ENCODE measurements at regions not wholly inside any gene's neighbourhood (a gene's known extent, or its start where the extent isn't known, plus 50 kb on each side); places are given as distances from the start of the nearest gene placed in this dataset.

DNA sequence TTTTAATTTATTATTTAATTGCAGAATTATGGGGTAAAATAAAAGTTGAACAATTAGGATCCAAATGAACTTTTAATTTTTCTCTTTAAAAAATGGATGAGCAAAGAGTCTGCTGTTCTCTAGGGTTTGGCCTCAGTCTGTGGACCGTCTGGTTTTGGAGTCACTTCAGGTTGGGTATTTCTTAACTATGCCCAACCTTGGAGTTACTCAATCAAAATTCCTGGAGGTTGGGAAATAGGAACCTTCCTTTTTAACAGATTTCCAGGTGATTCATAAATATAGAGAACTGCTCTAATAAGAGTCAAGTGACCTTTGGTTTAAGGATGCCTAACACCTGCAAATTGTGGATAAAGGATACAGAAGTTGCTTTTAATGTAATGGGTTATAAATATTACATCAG is 241.5 kb upstream of the GCFC2 start (continued):
- TF ChIP-seq, protein P1, sequence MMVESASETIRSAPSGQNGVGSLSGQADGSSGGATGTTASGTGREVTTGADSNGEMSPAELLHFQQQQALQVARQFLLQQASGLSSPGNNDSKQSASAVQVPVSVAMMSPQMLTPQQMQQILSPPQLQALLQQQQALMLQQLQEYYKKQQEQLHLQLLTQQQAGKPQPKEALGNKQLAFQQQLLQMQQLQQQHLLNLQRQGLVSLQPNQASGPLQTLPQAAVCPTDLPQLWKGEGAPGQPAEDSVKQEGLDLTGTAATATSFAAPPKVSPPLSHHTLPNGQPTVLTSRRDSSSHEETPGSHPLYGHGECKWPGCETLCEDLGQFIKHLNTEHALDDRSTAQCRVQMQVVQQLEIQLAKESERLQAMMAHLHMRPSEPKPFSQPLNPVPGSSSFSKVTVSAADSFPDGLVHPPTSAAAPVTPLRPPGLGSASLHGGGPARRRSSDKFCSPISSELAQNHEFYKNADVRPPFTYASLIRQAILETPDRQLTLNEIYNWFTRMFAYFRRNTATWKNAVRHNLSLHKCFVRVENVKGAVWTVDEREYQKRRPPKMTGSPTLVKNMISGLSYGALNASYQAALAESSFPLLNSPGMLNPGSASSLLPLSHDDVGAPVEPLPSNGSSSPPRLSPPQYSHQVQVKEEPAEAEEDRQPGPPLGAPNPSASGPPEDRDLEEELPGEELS (CRISPR knock-in tag; IDR thresholded peaks at IDR 0.05): no peak
- TF ChIP-seq ZNF577 (CRISPR knock-in tag; IDR thresholded peaks at IDR 0.05; ENCODE audit: borderline replicate concordance, low read depth): no peak

GRCh38 chr2:75949385-75950030 is 238.8 kb upstream of the GCFC2 start:
- H3K9me3 ChIP-seq (ENCODE audit: low read length): no peaks in the 10 kb centered on the region
- BruUV-seq (replicated peaks): no TSS peak
- ATAC-seq (no peak), FAIRE-seq (no peak), DNase-seq (ENCODE audit: low spot score) (no peak)
- H4K20me1 ChIP-seq (ENCODE audit: insufficient read depth, low read length): no peaks in the 10 kb centered on the region
- H2AFZ ChIP-seq (ENCODE audit: low read length): no peak overlapping the region
- WGBS (ENCODE audit: low lambda C conversion rate): 7% methylated on average over 4 of the region's 4 CpGs
- no peak overlapping the region for H3K4me3 ChIP-seq (replicated peaks in 1 of 3; ENCODE audit: insufficient read depth in 1 of 3, low read depth in 2 of 3, low read length in 3 of 3)
- no peak overlapping the region for H3K4me2 ChIP-seq (ENCODE audit: low read depth, low read length)
- no peaks in the 10 kb centered on the region for H3K79me2 ChIP-seq (ENCODE audit: insufficient read depth, low read length)
- intact Hi-C loops (cut with micrococcal nuclease; ENCODE audit: unreplicated experiment) (no loop called here), in situ Hi-C loops (cut with HindIII; ENCODE audit: extremely low pct_ligation_motif_present, low pct_unique_long_range_greater_than_20kb) (no loop called here)
- CTCF ChIA-PET (ENCODE audit: low intra/inter-chr PET ratio, low total read pairs): no interaction called here
- H3K27me3 ChIP-seq (ENCODE audit: control insufficient read depth in 1 of 2, insufficient read depth in 2 of 2, low read length in 2 of 2): no peaks in the 10 kb centered on the region
- no peaks in the 10 kb centered on the region; a peak in 1 of 5 replicates for H3K36me3 ChIP-seq (replicated peaks in 1 of 2; ENCODE audit: control insufficient read depth in 1 of 2, insufficient read depth in 2 of 2, low read length in 2 of 2)
- no peak overlapping the region for H3K9ac ChIP-seq (ENCODE audit: insufficient read depth, low read depth, low read length)
- no peaks in the 10 kb centered on the region for H3K4me1 ChIP-seq (ENCODE audit: insufficient read depth, low read length)
- H3K27ac ChIP-seq (ENCODE audit: extremely low read length, insufficient read depth, low read length): no peak overlapping the region
- POLR2A ChIA-PET: no interaction called here
- no peak for TF ChIP-seq SPEN (CRISPR knock-in tag; IDR thresholded peaks at IDR 0.05; ENCODE audit: low read depth)
- no peak for TF ChIP-seq HDAC6 (IDR thresholded peaks at IDR 0.05; ENCODE audit: low read depth, low read length)
- TF ChIP-seq MAFF (IDR thresholded peaks at IDR 0.05; ENCODE audit: low read depth, low read length): no peak
- TF ChIP-seq ZNF564 (CRISPR knock-in tag; IDR thresholded peaks at IDR 0.05): no peak
- TF ChIP-seq, protein P2, sequence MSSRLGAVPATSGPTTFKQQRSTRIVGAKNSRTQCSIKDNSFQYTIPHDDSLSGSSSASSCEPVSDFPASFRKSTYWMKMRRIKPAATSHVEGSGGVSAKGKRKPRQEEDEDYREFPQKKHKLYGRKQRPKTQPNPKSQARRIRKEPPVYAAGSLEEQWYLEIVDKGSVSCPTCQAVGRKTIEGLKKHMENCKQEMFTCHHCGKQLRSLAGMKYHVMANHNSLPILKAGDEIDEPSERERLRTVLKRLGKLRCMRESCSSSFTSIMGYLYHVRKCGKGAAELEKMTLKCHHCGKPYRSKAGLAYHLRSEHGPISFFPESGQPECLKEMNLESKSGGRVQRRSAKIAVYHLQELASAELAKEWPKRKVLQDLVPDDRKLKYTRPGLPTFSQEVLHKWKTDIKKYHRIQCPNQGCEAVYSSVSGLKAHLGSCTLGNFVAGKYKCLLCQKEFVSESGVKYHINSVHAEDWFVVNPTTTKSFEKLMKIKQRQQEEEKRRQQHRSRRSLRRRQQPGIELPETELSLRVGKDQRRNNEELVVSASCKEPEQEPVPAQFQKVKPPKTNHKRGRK (CRISPR knock-in tag; IDR thresholded peaks at IDR 0.05): no peak
- TF ChIP-seq MIER2 (CRISPR knock-in tag; IDR thresholded peaks at IDR 0.05): no peak
- no peak for TF ChIP-seq AGO1 (IDR thresholded peaks at IDR 0.05; ENCODE audit: low read depth, low read length, poor library complexity, severe bottlenecking)
- TF ChIP-seq, protein P3, sequence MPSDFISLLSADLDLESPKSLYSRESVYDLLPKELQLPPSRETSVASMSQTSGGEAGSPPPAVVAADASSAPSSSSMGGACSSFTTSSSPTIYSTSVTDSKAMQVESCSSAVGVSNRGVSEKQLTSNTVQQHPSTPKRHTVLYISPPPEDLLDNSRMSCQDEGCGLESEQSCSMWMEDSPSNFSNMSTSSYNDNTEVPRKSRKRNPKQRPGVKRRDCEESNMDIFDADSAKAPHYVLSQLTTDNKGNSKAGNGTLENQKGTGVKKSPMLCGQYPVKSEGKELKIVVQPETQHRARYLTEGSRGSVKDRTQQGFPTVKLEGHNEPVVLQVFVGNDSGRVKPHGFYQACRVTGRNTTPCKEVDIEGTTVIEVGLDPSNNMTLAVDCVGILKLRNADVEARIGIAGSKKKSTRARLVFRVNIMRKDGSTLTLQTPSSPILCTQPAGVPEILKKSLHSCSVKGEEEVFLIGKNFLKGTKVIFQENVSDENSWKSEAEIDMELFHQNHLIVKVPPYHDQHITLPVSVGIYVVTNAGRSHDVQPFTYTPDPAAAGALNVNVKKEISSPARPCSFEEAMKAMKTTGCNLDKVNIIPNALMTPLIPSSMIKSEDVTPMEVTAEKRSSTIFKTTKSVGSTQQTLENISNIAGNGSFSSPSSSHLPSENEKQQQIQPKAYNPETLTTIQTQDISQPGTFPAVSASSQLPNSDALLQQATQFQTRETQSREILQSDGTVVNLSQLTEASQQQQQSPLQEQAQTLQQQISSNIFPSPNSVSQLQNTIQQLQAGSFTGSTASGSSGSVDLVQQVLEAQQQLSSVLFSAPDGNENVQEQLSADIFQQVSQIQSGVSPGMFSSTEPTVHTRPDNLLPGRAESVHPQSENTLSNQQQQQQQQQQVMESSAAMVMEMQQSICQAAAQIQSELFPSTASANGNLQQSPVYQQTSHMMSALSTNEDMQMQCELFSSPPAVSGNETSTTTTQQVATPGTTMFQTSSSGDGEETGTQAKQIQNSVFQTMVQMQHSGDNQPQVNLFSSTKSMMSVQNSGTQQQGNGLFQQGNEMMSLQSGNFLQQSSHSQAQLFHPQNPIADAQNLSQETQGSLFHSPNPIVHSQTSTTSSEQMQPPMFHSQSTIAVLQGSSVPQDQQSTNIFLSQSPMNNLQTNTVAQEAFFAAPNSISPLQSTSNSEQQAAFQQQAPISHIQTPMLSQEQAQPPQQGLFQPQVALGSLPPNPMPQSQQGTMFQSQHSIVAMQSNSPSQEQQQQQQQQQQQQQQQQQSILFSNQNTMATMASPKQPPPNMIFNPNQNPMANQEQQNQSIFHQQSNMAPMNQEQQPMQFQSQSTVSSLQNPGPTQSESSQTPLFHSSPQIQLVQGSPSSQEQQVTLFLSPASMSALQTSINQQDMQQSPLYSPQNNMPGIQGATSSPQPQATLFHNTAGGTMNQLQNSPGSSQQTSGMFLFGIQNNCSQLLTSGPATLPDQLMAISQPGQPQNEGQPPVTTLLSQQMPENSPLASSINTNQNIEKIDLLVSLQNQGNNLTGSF (CRISPR knock-in tag; IDR thresholded peaks at IDR 0.05): no peak
- TF ChIP-seq ZNF484 (CRISPR knock-in tag; IDR thresholded peaks at IDR 0.05; ENCODE audit: borderline replicate concordance, low read depth): no peak
- TF ChIP-seq SKI (IDR thresholded peaks at IDR 0.05; ENCODE audit: partially characterized antibody): no peak
- no peak for TF ChIP-seq KLF9 (CRISPR knock-in tag; IDR thresholded peaks at IDR 0.05; ENCODE audit: low read depth)
- TF ChIP-seq ZNF83 (CRISPR knock-in tag; IDR thresholded peaks at IDR 0.05; ENCODE audit: borderline replicate concordance): no peak
- TF ChIP-seq DNMT3B (CRISPR knock-in tag; conservative IDR thresholded peaks at IDR 0.05): no peak
